Fibroblast of skin of left quadriceps (primary cell): ENCODE measurements at regions not wholly inside any gene's neighbourhood (a gene's known extent, or its start where the extent isn't known, plus 50 kb on each side); places are given as distances from the start of the nearest gene placed in this dataset.
"Not testable (repeated sequence)": the region's sequence is repeated elsewhere in the genome, so short reads cannot be mapped to it uniquely, and the experiment has no call there.

ENCODE experiments used
- DNase-seq, 2 experiments: peaks; one replicate each; pipeline ENCODE4 v3.0.0-alpha.2; 2013; ENCODE audit warnings: low read depth in 2 of 2

DNA sequence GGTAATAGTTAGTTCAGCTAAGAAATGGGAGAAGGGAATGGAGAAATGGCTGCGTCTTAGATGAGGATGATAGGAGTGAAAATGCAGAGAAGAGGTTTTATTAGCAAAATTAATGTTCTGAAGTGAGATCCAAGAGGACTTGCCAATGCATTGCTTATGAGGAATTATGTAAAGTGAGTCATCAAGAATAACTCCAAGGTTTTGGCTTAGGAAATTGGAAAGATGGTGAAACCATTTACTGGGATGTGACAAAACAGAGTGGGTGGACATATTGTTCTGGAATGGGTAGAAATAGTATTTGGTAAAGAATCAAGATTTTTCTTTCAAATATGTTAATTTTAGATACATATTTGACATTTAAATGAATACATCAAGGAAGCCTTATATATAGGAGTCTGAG, 306.6 kb upstream of the CYRIA start:
- peak in 1 of 2 experiments; percentile 5 for DNase-seq

DNA sequence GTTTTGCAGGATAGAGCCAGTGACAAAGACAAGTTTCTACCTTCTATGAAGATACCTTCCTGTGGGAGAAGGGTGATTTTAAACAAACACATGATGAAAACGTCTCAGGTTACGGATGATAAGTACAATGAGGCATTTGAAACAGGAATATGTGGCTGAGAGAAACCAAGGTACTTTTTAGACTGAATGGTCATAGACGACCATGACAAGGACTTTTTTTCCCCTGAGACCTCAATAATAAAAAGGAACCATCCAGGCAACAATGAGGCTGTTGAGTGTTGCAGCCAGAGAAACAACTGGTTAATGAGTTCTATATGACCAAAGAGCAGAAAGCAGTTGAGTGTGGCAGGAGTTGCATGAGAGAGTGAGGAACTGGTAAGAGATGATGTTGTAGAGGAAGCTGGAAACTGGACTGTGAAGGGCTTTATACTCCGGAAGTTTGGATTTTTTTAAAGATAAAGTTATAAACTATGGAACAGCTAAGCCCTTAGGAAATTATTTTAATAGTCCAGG, 306.1 kb upstream of the CYRIA start:
- no peak for DNase-seq

DNA sequence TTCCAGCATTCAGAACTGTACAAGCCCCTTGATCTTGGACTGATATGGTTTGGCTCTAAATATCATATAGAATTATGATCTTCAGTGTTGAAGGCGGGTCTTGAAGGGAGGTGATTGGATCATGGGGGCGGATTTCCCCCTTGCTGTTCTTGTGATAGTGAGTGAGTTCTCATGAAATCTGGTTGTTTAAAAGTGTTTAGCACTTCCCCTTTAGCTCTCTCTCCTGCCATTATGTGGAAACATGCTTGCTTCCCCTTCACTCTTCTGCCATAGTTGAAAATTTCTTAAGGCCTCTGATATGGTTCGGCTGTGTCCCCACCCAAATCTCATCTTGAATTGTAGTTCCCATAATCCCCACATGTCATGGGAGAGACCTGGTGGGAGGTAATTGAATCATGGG, 305.3 kb upstream of the CYRIA start:
- DNase-seq: not testable (repeated sequence)

DNA sequence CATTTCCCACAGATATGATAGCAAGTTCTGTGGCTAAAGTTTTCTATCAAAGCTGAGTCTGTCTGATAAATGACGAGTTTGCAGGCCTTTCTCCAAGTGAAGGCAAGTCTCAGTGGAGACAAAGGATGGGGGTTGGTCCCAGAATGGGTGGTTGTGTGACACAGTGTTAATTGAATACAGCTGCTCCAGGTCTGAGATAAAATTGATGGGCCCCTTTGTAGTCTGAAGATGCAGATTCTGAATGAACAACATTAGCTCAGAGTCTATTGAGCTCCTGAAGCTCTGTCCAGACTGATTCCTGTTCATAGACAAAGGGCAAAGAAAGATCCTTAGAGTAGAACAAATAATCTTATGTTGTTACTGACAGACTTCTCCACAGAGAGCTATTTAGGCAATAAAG, 296.9 kb upstream of the CYRIA start:
- DNase-seq: no peak

DNA sequence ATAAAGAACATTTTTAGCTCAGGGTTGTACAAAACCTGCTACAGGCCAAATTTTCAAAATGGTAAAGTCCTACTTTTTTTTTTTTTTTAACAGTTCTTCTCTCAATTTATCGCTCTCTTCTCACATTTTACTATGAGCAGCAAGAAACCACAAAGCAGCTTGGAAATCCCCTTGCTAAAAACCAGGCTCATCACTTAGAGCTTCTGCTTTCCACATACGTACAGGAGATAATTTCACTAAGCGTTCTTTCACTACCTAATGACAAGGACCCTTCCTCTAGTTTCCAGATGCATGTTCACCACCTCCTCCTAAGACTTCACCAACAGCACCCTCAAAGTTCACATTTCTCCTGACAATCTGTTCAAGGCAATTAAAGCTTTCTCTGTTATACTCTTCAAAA, 294.9 kb upstream of the CYRIA start:
- no peak for DNase-seq

DNA sequence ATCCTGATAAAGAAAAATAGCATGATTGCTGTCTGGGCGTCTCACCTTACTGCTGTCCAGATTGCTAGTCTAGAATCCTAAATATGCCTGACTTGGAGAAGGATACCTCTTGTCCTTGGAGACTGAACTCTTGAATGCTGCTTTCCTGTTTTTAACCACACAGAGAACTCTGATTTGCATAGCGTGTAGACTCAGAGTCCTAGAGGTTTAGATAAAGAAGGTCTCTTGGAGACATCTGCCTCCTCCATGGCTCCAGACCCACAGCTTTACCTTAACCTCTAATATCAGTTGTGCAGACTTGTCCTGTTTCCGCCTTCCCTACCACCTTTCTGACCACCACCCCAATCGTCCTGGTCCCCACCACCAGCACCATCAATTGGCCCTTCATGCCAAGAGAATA, 292.6 kb upstream of the CYRIA start:
- DNase-seq: no peak

DNA sequence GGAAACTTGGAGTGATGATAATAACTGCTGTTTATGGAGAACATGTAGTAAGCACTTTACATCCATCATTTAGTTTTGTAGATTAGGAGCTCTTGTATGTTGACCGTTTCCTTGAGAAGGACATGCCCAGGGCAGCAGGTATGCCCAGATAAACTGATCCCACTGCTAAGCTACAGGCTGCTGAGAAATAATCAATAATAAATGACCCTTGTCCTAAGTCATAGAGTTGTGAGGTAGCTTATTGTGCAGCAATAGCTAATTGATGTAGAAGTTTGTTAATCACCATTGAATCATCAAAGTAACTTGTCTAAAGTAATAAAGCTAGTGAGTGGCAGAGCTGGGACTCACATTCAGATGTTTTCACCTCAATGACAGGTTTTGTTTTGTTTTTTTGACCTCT, 287.2 kb upstream of the CYRIA start:
- no peak for DNase-seq

DNA sequence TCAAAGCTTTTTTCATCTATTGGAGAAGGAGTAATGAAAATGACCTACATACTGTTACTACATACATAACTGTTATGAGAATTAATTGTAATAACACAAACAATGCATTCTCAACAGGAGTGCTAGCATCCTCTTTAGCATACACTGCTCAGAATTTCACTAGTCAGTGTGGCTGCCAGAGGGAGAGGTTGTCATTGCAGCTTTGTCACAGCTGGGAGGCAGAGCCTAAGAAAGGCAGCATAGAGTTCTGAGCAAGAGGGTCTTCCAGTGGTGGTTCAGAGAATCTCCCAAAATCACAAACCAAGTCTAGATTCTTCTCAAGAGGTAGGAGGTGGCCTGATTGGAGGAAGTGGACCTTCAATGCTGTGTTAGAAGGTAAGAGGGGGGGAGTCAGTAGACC, 286.7 kb upstream of the CYRIA start:
- no peak for DNase-seq

DNA sequence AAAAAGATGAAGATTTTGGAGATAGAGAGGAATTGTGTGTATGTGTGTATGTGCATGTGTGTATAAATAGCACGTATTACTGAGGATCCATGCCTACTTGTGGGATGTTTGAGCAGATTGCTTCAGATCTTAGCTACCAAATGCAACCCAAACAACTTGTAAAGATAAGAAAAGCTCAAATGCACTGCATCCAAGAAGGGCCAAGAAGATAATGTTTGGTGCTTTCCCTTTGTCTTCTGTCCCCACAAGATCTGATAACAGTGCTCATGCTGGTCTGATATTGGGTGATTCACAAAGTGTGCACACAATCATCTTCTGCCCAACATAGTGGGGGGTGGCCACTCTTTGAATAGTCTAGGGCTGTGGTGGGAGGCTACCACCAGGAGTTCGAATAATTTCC, 284.8 kb upstream of the CYRIA start:
- DNase-seq: no peak

DNA sequence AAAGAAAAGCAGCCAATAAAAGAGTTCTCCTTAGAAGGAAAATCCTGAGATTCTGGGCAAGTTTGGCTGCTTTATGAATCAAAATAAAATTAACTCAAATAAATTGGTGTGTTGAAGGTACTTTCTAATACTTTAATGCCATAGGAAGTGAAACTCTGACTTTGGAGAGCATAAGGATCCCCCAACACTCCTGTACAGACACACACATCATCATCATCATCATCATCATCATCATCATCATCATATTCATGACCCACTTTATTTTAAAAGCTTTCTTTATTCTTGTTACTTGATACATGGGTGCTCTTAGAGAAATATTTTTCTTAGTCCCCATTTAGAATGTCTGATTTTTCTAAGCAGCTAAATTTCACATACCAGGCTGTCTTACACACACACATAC, 283.1 kb upstream of the CYRIA start:
- DNase-seq: no peak

DNA sequence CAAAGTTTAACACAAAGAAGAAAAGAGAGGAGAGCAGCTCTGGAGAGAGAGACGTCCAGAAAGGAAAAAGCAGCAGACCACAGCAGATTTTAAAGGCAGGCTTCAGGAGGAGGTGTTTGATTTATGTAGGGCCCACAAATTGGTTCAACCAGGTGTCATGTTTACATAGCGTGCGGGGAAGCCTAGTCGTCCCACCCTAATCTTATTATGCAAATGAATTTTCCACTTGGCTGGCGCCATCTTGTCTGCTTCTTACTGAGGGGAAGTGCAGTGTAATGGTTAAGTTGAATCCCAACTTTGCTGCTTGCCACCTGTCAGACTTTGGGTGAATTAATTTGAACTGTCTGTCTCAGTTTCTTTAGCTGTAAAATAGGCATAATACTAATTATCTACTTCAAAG, 282.4 kb upstream of the CYRIA start:
- DNase-seq: no peak

DNA sequence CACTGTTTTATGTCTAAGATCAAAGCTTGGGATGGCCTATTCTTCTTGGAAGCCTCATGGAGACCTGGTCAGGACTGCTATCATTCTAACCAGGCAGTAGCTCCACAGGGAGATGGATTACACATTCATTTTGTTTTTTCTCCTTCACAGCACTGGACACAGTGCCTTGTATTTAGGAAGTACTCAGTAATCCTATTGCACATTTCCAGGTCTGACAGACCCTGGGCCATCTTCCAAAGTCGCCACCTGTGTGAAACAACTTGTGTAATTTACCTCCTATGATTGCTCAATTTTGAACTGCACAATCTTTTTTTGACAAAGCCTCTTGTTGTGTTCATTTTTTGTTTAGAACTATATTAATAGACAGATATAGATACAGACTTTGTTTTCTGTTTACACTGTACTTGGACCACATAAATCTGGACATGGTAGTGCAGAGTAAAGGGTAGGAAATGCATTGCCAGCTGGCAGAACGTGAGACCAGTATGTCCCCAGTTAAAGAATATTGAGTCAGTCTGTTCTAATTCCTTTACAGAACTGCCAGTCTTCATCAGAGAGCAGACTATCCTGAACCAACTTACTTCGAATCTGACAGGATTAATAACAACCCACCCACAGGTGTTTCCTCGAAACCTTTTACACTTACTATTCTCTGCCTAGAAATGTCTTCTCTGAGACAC, 277.8 kb upstream of the CYRIA start:
- no peak for DNase-seq

DNA sequence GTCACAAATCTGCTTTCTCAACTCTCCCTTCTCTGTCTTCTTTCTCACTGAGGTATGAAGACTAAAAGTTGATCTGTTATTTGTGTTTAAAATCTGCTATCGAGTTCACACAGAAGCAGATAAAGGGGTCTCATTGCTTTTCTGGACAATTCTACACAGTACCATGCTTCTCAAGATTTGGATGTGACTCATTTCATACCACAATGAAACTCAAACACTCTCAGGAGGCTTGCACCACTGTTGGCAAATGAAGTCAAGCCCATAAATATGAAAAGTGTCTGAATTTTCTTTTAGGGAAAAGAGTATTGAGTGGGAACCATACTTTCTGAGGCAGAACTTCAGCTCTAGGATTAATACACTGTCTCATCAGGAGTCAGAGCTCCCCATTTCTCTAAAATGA, 274.6 kb upstream of the CYRIA start:
- no peak for DNase-seq

DNA sequence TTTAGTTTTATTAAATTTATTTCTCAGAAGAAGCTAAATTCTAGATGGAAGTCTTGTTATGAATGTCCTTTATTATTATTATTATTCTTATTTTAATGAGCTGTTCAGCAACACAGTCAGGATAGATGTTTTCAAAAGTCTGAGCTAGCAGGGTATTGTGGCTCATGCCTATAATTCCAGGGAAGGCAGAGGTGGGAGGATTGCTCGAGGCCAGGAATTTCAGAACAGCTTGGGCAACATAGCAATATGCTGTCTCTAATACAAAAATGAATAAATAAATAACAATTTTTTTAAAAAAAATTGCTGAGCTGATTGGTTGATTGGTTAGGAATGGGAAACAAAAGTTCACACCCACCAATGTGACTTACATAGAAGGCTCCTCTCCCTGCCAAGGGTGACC, 274.1 kb upstream of the CYRIA start:
- no peak for DNase-seq

DNA sequence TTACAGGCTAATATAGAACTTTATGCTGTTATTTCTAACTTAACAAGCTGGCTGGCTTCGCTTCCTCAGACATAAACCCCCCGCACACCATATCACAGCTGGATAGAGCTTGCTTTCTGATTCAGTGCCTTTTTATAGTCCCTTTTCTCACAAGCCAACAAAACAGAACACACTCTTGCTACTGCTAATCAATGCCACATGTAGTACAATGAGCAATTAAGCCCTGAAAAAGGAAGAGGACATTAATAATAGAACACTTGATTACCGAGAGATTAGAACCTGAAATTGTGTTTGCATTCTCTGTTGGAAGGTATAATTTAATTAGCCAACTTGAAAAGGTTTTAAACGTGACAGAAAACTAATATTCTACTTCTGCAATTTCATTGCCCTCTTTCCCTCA, 267.7 kb upstream of the CYRIA start:
- DNase-seq: peak in 1 of 2 experiments; percentile 3

DNA sequence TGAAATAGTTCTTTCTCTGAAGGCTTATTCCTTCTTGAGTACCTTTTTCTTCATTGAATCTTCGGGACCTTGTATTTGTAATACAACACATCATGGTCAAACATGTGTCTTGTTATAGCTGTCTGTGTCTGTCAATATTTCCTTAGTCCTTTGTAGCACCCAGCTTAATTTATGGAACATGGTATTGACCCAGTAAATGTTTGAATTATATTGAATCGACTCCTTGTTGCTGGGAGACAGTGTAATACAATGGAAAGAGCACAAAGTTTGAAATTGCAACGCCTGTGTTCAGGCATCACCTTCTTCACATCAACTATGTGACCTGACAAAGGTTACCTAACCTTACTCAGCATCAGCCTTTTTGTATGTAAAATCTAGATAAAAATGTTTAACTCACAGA, 267.2 kb upstream of the CYRIA start:
- no peak for DNase-seq

DNA sequence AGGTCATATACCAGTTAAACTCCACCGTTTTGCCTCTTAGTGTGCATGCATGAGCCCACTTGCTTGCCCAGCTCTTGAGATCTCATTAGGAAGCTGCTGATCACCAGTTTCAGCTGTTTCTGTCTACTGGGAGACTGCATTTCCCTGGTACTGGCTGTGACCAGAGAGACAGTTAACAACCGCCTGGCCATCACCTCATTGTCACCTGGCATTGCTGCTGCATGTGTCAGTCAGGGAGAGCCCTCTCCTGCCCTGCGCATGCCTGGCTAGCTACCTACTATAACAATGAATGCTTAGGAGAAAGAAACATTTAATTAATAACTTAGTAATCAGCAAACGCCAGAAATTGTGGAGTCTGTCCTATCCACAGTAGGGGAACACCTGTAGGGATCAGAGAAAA, 265.8 kb upstream of the CYRIA start:
- no peak for DNase-seq

DNA sequence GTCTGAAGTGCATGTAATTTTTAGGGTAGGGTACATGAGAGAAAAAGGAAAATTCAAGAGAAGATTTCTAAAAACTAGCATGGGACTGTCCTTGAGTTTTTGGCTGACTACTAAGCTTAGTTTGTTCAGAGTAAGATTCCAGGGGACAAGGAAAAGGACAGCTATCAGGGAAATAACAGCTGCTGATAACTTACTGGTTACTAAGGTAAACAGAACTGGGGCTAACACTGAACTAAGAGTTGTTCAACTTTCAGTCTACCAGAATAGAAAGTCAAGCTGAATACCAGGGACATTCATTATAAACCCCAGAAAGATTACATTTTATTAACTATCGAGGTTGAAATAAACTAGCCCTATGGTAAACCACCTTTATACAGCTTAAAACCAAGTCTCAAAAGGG, 261.8 kb upstream of the CYRIA start:
- DNase-seq: no peak

DNA sequence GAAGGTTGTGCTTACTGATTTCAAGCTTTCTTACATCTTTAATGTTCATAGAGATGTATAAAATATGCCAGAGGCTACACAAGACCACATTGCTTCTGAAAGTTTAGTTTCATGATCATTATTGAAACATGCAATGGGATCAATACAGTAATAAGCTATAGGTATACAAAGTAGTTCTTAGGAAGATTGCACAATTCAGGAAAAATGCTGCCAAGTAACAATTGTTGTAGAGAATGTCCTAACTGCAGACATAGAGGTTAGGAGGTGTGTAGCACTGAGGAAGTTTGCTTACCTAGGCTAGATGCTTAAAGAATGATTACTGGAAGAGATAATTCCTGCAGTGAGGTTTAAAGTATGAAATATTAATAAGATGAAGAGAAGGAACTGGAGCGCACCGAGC, 259.5 kb upstream of the CYRIA start:
- DNase-seq: no peak

DNA sequence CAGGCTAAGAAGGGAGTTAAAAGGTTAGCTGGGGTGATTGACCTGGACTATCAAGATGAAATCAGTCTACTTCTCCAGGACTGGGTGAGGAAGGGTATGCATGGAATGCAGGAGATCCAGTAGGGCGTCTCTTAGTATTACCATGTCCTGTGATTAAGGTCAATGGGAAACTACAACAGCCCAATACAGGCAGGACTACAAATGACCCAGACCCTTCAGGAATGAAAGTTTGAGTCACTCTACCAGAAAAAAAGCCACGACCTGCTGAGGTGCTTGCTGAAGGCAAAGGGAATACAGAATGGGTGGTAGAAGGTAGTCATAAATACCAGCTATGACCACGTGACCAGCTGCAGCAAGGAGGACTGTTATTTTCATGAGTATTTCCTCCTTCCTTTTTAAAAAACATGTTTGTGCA, 249.7 kb upstream of the CYRIA start:
- not testable (repeated sequence) for DNase-seq

DNA sequence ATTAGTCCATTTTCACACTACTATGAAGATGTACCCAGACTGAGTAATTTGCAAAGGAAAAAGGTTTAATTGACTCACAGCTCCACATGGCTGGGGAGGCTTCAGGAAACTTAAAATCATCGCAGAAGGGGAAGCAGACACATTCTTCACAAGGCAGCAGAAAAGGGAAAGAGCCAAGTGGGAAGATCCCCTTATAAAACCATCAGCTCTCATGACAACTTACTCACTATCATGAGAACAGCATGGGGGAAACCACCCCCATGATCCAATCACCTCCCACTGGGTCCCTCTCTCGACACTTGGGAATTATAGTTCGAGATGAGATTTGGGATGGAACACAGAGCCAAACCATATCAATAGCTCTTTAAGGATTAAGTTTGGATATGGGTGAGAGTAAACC, 246.1 kb upstream of the CYRIA start:
- DNase-seq: no peak

DNA sequence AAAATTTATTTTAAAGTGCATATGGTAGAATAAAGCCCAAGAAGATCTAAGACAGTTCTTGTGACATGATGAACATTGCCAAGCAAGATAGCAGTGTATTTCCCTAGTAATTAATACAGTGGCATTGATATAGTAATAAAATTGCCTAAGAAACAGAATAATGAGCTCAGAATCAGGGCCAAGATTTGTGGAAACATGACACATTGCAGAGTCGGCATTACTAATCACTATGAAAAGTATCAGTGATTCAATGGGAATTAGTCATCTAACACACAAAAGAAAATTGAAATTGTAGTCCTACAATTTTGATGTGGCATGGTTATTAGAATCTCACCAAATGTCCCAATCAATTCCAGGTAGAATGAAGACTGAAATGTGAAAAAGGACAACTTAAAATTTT, 243.0 kb upstream of the CYRIA start:
- peak; percentile 2 to 4 for DNase-seq

DNA sequence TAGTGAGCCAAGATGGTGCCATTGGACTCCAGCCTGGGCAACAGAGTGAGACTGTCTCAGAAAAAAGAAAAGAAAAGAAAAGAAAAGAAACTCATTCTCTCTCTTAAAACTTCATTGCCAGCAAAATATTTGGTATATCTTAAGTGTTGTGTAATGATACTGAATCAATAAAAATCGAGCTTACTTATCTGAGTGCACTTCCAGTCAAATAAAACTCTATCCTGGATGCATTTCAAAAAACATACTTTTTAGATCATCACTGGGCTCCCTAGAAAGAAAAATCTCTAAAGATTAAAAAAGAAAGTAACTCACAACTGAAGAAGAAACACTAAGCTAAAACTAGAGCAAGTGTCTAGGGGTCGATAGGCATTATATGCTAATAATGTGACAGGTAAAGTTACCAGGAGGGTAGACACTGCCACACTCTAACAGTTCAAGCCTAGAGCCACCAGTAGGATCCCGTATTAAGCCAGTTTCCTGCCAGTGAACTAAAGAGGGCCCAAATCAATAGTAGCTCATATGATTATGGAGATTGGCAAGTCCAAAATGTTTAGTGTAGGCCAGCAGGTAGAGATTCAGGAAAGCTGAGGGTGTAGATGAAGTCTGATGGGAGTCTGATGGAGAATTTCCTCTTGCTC, 242.1 kb upstream of the CYRIA start:
- DNase-seq: no peak

DNA sequence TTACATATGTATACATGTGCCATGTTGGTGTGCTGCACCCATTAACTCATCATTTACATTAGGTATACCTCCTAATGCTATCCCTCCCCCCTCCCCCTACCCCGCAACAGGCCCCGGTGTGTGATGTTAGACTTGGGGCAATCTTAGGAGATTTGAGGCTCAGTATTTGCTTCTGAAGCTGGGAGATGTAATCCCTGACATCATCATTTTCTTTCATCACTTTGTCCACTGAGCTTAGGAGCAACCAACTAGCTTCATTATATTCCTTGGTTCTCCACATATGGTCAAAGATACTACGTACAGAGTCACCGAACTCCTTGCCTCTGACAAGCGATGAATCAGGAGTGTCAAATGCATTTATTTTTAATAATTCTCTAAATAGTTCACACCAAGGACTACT, 239.7 kb upstream of the CYRIA start:
- not testable (repeated sequence) for DNase-seq
